ENCODE measurements at regions not wholly inside any gene's neighbourhood (a gene's known extent, or its start where the extent isn't known, plus 50 kb on each side); places are given as distances from the start of the nearest gene placed in this dataset.
A peak's percentile ranks its signal among the peaks of the same experiment; 100 is the strongest.

DNA sequence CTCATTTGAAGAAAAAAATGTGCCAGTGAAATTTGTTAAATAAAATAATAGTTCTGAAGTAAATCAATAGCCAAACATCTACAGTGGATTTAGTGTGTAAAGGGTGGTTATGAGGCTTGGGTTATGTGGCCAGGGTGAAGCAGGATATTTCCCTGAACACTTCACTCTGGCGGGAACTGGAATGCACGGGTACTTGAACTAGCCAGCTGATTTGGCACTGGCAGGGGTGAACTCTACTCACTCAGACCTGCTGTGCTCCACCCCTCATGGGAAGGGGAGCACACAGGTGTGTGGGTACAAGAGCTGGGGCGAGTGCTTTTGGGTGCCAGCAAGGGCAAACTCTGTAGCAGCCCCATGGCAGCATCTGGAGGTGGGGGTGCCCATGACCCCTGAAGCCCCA, 278.2 kb downstream of the CALCRL start:
- 75 to 100% methylated on average over 1 to 2 of the region's 3 CpGs for WGBS, 2 experiments (ENCODE audit: insufficient coverage in 2 of 2)
- H3K4me3 ChIP-seq (ENCODE audit: extremely low read depth, insufficient read depth, low read length, poor library complexity, severe bottlenecking), result no peak overlapping the region
- H3K9me3 ChIP-seq (ENCODE audit: control insufficient read depth, low read length), result no peaks in the 10 kb centered on the region
- no peak overlapping the region for H3K27ac ChIP-seq (ENCODE audit: low read depth, low read length, severe bottlenecking)
- H3K36me3 ChIP-seq (ENCODE audit: control insufficient read depth, insufficient read depth, low read length), result no peaks in the 10 kb centered on the region
- H3K4me1 ChIP-seq (ENCODE audit: control insufficient read depth, insufficient read depth, low read length, poor library complexity, severe bottlenecking), result no peaks in the 10 kb centered on the region

DNA sequence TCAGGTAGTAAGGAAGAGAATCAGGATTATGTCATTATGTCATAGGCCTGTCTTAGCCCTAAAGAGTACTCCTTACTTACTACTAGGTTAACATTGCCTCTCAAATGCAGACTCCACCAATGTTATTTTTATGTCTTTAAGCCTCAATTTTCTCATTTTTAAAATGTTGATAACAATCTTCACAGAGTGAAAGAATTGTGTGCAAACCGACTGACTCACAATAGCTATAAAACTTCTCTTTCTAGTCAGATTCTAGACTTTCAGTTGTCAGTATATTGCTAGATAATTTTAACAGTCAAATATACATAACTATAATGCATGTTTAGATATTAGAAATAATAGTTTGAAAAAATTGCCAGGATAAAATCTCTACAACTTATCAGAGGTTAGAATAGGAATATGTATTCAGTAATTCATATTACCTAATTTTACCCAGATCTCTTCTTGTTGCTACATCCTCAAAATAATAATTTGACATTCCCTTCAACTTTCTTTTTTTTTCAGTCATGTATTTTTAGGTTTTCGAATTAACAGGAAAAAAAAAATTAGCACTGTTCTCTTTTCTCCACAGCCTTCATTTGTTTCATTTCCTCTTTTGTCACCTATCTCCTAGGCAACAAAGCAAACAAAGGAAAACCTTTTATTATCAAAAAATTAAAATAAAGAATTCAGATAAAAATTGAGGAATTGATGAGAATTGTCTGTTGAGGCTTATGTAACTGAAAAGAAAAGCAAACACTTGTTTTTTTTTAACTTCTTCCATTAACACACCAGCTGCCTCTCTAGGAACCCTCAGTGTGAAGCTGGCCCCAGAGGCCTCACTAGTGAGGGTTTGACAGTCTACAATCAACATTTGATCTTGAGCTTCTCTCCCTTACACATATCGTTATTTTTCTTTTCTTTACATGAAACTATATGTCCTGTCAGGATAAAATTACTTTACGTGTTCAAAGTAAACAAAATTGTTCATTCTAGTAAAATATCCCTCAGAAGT, 279.0 kb downstream of the CALCRL start:
- H3K27ac ChIP-seq (ENCODE audit: low read depth, low read length, severe bottlenecking), result no peak overlapping the region
- 67% methylated on average over 1 of the region's 4 CpGs; no CpG with 5 or more reads in 1 of the 2 experiments for WGBS, 2 experiments (ENCODE audit: insufficient coverage in 2 of 2)
- no peak overlapping the region for H3K4me3 ChIP-seq (ENCODE audit: extremely low read depth, insufficient read depth, low read length, poor library complexity, severe bottlenecking)
- H3K36me3 ChIP-seq (ENCODE audit: control insufficient read depth, insufficient read depth, low read length), result no peaks in the 10 kb centered on the region
- H3K9me3 ChIP-seq (ENCODE audit: control insufficient read depth, low read length), result no peaks in the 10 kb centered on the region
- H3K4me1 ChIP-seq (ENCODE audit: control insufficient read depth, insufficient read depth, low read length, poor library complexity, severe bottlenecking), result no peaks in the 10 kb centered on the region

- Histone ChIP-seq H3K4me1 (ENCODE audit: control insufficient read depth, insufficient read depth, low read length, poor library complexity, severe bottlenecking) (no peaks in the 10 kb centered on the region), H3K36me3 (ENCODE audit: control insufficient read depth, insufficient read depth, low read length) (no peaks in the 10 kb centered on the region), H3K4me3 (ENCODE audit: extremely low read depth, insufficient read depth, low read length, poor library complexity, severe bottlenecking) (no peak overlapping the region), H3K27ac (ENCODE audit: low read depth, low read length, severe bottlenecking) (no peak overlapping the region), H3K9me3 (ENCODE audit: control insufficient read depth, low read length) (no peaks in the 10 kb centered on the region)
- WGBS, 2 experiments (ENCODE audit: insufficient coverage in 2 of 2), result no CpG with 5 or more reads among the region's 4 CpGs
Observed at GRCh38 chr2:187167491-187167890, 280.6 kb downstream of the CALCRL start.

DNA sequence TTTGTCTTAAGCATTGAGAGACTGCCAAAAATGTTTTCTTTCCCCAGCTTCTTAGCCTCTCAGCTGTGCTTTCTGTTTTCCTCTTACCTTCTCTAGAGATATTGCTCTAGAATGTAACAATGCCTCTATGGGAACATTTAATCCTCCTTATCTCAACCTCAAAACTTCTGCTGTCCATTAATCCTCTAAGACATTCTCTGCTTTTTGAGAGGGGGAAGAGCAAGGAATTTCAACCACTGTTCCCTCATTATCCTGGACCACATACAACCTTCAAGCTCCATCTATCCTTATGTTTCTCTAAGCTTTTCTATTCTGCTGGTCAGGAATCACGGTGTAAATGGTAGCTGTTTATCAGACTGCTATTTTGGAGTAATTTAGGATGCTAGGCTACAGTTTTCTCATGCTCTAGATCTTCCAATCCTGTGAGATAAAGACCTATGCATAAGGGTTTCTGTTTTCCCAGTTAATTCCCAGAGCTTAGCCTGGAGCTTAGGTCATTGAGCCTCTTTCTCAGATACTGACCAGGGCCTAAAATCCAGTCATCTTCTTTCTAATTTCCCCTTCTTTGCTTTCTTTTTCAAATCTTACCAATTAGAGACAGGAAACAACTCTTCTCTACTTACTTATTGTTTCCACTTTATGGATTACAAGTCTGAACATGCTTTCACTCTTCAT, 282.0 kb downstream of the CALCRL start:
- H3K4me3 ChIP-seq (ENCODE audit: extremely low read depth, insufficient read depth, low read length, poor library complexity, severe bottlenecking), result no peak overlapping the region
- no peaks in the 10 kb centered on the region for H3K9me3 ChIP-seq (ENCODE audit: control insufficient read depth, low read length)
- WGBS, 2 experiments (ENCODE audit: insufficient coverage in 2 of 2), result no CpG with 5 or more reads among the region's 1 CpG
- no peaks in the 10 kb centered on the region for H3K4me1 ChIP-seq (ENCODE audit: control insufficient read depth, insufficient read depth, low read length, poor library complexity, severe bottlenecking)
- H3K36me3 ChIP-seq (ENCODE audit: control insufficient read depth, insufficient read depth, low read length), result no peaks in the 10 kb centered on the region
- H3K27ac ChIP-seq (ENCODE audit: low read depth, low read length, severe bottlenecking), result peak overlapping the region; percentile 39

DNA sequence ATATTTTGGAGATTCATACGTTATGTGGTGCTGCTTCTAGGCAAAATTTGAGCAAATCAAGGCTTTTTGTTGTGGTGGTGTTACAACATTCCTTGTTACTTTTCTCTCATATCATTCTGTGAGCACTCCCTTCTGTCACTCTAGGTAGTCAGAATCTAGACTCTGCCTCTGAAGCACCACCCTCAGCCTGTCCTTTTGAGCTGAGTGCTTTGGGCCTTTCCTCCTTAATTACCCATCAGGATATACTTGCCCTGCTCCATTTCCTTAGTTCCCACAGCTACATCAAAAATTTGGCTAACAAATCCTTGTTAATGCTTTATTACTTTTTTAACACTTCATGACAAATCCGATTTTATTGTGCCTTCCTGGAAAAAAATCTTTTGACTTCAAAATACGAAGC, 289.6 kb downstream of the CALCRL start:
- H3K9me3 ChIP-seq (ENCODE audit: control insufficient read depth, low read length), result peaks cover 6% of the 10 kb centered on the region
- no peaks in the 10 kb centered on the region for H3K4me1 ChIP-seq (ENCODE audit: control insufficient read depth, insufficient read depth, low read length, poor library complexity, severe bottlenecking)
- H3K27ac ChIP-seq (ENCODE audit: low read depth, low read length, severe bottlenecking), result no peak overlapping the region
- no peak overlapping the region for H3K4me3 ChIP-seq (ENCODE audit: extremely low read depth, insufficient read depth, low read length, poor library complexity, severe bottlenecking)
- H3K36me3 ChIP-seq (ENCODE audit: control insufficient read depth, insufficient read depth, low read length), result no peaks in the 10 kb centered on the region
- WGBS, 2 experiments (ENCODE audit: insufficient coverage in 2 of 2), result no CpG with 5 or more reads among the region's 3 CpGs

- no CpG with 5 or more reads among the region's 2 CpGs for WGBS, 2 experiments (ENCODE audit: insufficient coverage in 2 of 2)
- Histone ChIP-seq H3K4me3 (ENCODE audit: extremely low read depth, insufficient read depth, low read length, poor library complexity, severe bottlenecking) (no peak overlapping the region), H3K9me3 (ENCODE audit: control insufficient read depth, low read length) (peaks cover 6% of the 10 kb centered on the region), H3K27ac (ENCODE audit: low read depth, low read length, severe bottlenecking) (no peak overlapping the region), H3K4me1 (ENCODE audit: control insufficient read depth, insufficient read depth, low read length, poor library complexity, severe bottlenecking) (no peaks in the 10 kb centered on the region), H3K36me3 (ENCODE audit: control insufficient read depth, insufficient read depth, low read length) (no peaks in the 10 kb centered on the region)
Observed at GRCh38 chr2:187157046-187157445, 291.0 kb downstream of the CALCRL start.

DNA sequence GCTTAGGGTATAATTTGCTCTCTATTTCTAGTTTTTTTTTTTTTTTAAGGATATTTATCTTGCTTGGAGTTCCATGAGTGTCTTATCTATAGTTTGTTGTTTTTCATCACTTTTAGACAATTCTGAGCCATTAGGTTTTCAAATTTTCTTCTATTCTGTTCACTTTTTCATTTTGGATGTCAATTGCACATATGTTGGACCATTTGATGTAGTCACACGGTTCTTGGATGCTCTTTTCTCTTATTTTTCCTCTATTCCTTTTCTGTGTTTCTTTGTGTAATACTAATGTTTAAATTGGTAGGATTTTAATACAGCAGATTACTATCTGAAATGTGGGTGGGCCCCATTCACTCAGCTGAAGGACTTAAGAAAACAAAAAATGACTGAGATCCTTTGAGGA, 292.6 kb downstream of the CALCRL start:
- no peaks in the 10 kb centered on the region for H3K36me3 ChIP-seq (ENCODE audit: control insufficient read depth, insufficient read depth, low read length)
- no peaks in the 10 kb centered on the region for H3K4me1 ChIP-seq (ENCODE audit: control insufficient read depth, insufficient read depth, low read length, poor library complexity, severe bottlenecking)
- no peak overlapping the region for H3K4me3 ChIP-seq (ENCODE audit: extremely low read depth, insufficient read depth, low read length, poor library complexity, severe bottlenecking)
- H3K27ac ChIP-seq (ENCODE audit: low read depth, low read length, severe bottlenecking), result no peak overlapping the region
- WGBS, 2 experiments (ENCODE audit: insufficient coverage in 2 of 2), result no CpG with 5 or more reads among the region's 1 CpG
- H3K9me3 ChIP-seq (ENCODE audit: control insufficient read depth, low read length), result peaks cover 6% of the 10 kb centered on the region

GRCh38 chr2:187150670-187151069, 297.4 kb downstream of the CALCRL start:
- Histone ChIP-seq H3K9me3 (ENCODE audit: control insufficient read depth, low read length) (peaks cover 2% of the 10 kb centered on the region), H3K4me1 (ENCODE audit: control insufficient read depth, insufficient read depth, low read length, poor library complexity, severe bottlenecking) (peaks cover 5% of the 10 kb centered on the region), H3K27ac (ENCODE audit: low read depth, low read length, severe bottlenecking) (peak overlapping the region; percentile 11), H3K4me3 (ENCODE audit: extremely low read depth, insufficient read depth, low read length, poor library complexity, severe bottlenecking) (no peak overlapping the region), H3K36me3 (ENCODE audit: control insufficient read depth, insufficient read depth, low read length) (no peaks in the 10 kb centered on the region)
- 66% methylated on average over 2 of the region's 3 CpGs; no CpG with 5 or more reads in 1 of the 2 experiments for WGBS, 2 experiments (ENCODE audit: insufficient coverage in 2 of 2)

GRCh38 chr2:187148059-187148714, 299.2 kb upstream of the ZSWIM2 start:
- 29 to 100% methylated on average over 1 of the region's 2 CpGs for WGBS, 2 experiments (ENCODE audit: insufficient coverage in 2 of 2)
- Histone ChIP-seq H3K9me3 (ENCODE audit: control insufficient read depth, low read length) (no peaks in the 10 kb centered on the region), H3K27ac (ENCODE audit: low read depth, low read length, severe bottlenecking) (no peak overlapping the region), H3K4me1 (ENCODE audit: control insufficient read depth, insufficient read depth, low read length, poor library complexity, severe bottlenecking) (peaks cover 5% of the 10 kb centered on the region), H3K4me3 (ENCODE audit: extremely low read depth, insufficient read depth, low read length, poor library complexity, severe bottlenecking) (no peak overlapping the region), H3K36me3 (ENCODE audit: control insufficient read depth, insufficient read depth, low read length) (no peaks in the 10 kb centered on the region)

- no peak overlapping the region for H3K4me3 ChIP-seq (ENCODE audit: extremely low read depth, insufficient read depth, low read length, poor library complexity, severe bottlenecking)
- H3K27ac ChIP-seq (ENCODE audit: low read depth, low read length, severe bottlenecking), result no peak overlapping the region
- H3K36me3 ChIP-seq (ENCODE audit: control insufficient read depth, insufficient read depth, low read length), result no peaks in the 10 kb centered on the region
- H3K9me3 ChIP-seq (ENCODE audit: control insufficient read depth, low read length), result peaks cover 4% of the 10 kb centered on the region
- WGBS, 2 experiments (ENCODE audit: insufficient coverage in 2 of 2), result 100% methylated on average over 1 of the region's 3 CpGs
- no peaks in the 10 kb centered on the region for H3K4me1 ChIP-seq (ENCODE audit: control insufficient read depth, insufficient read depth, low read length, poor library complexity, severe bottlenecking)
Observed at GRCh38 chr2:187143537-187143936, 294.6 kb upstream of the ZSWIM2 start.

Data from mesodermal cell (in vitro differentiated cells).